CD4-positive, alpha-beta T cell treated with Interleukin-10 for 1 hour (primary cell): ENCODE measurements at regions not wholly inside any gene's neighbourhood (a gene's known extent, or its start where the extent isn't known, plus 50 kb on each side); places are given as distances from the start of the nearest gene placed in this dataset.
"Not testable (repeated sequence)": the region's sequence is repeated elsewhere in the genome, so short reads cannot be mapped to it uniquely, and the experiment has no call there.

Source experiments
- DNase-seq: peaks from one replicate; pipeline ENCODE4 v3.0.0-alpha.2; 2020

DNA sequence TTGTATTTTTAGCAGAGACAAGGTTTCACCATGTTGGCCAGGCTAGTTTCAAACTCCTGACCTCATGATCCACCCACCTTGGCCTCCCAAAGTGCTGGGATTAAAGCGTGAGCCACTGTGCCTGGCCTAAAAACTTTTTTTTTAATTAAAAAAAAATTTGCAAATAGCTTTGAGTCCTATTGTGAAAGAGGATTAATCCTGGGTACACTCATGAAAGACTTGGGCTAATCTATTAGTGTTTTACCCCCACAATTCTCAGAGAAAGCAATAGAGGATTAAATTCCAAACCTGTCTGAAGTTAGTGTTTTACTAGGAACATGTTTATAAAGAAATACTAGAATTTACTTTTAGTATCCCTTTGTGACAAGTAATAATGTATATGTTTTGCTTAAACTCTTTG lies 76.9 kb upstream of the ITGB1 start:
- DNase-seq, result no peak

DNA sequence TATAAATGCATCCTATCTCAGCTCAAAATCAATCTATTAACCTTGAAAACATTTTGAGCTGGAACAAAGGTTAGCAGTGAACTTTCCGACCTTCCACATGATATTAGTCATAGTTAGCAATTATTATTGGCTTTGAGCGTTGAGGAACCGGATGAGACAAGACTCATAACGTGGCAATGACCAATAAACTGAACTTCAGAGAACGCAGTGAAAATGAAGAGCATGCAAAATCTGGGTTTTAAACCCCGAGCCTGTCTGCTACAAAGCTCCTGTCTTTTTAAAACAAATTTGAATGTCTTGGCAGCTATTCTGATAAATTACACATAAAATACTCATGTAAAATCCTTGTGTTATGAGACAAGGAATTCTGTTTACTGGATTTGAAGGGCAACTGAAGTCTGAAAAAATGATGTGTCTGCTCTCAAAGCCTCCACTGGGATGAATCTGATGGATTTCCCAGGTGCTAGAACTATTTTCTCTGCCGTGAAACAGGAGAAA lies 74.7 kb upstream of the ITGB1 start:
- DNase-seq, result no peak

GRCh38 chr10:33031815-33032653 lies 74.0 kb upstream of the ITGB1 start:
- DNase-seq, result no peak

GRCh38 chr10:33031171-33031570 lies 73.1 kb upstream of the ITGB1 start:
- DNase-seq, result no peak

GRCh38 chr10:33028515-33028914 lies 70.5 kb upstream of the ITGB1 start:
- peak; percentile 61 for DNase-seq

GRCh38 chr10:33027088-33027487 lies 69.1 kb upstream of the ITGB1 start:
- no peak for DNase-seq

GRCh38 chr10:33026422-33026821 lies 68.4 kb upstream of the ITGB1 start:
- DNase-seq, result no peak

GRCh38 chr10:33025910-33026309 lies 67.9 kb upstream of the ITGB1 start:
- DNase-seq, result no peak

DNA sequence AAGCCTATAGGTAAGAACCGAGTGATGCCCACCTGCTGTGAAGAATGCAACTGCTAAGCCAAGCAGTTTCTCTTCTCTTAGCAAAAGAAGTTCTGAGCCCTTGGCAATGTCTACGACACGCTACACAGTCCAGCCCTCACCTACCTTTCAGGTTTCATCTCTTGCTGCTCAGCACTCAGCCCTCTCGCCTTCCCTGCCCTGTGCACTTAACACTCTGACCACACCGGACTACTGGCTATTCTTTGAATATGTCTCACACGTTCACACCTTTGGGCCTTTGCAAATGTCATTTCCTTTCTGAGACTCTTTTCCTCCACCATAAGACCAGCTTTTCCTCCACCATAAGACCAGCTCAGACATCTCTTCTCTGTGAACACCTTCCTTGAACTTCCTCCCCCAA lies 67.0 kb upstream of the ITGB1 start:
- no peak for DNase-seq

- no peak for DNase-seq
Observed at GRCh38 chr10:33022691-33023090, 64.7 kb upstream of the ITGB1 start.

DNA sequence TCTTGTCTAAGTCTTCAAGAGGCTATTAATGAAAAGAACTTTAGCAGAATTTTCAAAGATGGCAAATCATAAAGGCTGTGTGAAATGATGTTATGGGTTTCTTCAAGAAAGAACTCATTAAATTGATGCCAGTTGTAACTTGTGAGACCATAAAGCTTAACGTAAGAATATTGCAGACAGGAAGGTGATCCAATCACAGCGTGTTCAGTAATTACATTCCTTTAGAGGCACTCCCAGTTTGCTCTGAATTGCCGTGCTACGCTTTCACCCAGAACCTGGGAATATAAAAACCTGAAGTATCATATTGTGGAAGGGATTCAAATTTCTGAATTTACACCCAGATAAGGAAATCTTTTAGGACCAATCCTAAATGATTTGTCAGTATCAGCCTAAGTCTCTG lies 64.1 kb upstream of the ITGB1 start:
- no peak for DNase-seq

GRCh38 chr10:33016988-33017387 lies 59.0 kb upstream of the ITGB1 start:
- DNase-seq, result no peak

DNA sequence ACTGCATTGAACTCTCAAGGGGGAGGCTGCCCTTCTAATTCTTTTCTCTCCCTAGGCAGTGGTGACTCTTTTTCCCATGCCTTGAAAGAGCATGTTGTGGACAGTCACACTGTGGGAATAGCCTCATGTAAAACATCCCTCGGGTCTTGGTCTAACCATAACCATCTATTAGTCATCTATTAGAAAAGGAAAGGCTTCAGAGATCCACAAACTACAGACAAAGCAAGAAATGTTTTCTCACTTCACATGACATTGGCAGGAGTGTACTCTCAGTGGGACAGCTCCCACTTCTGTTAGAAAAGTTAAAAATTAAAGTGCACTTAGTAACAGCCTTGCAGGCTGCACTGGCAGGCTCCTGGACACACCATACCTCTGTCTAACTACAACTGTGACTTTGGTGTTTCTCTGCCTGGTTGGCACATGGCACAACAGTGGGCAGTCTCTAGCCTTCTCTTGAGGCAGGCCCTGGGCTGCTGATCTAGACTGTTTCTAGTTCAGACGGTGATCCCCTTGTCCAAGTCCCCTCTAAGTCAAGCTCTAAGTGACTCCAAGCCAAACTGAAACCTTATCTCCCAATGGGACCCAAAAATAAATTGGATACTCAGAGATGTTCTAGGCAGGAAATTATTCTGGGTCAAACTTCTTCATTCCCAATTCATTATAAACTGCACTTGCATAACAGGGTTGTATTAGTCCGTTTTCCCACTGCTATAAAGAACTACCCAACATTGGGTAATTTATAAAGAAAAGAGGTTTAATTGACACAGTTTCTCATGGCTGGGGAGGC lies 57.9 kb upstream of the ITGB1 start:
- DNase-seq, result no peak

- not testable (repeated sequence) for DNase-seq
Observed at GRCh38 chr10:33013331-33013730, 55.3 kb upstream of the ITGB1 start.

- DNase-seq, result no peak
Observed at GRCh38 chr10:33012306-33012705, 54.3 kb upstream of the ITGB1 start.

DNA sequence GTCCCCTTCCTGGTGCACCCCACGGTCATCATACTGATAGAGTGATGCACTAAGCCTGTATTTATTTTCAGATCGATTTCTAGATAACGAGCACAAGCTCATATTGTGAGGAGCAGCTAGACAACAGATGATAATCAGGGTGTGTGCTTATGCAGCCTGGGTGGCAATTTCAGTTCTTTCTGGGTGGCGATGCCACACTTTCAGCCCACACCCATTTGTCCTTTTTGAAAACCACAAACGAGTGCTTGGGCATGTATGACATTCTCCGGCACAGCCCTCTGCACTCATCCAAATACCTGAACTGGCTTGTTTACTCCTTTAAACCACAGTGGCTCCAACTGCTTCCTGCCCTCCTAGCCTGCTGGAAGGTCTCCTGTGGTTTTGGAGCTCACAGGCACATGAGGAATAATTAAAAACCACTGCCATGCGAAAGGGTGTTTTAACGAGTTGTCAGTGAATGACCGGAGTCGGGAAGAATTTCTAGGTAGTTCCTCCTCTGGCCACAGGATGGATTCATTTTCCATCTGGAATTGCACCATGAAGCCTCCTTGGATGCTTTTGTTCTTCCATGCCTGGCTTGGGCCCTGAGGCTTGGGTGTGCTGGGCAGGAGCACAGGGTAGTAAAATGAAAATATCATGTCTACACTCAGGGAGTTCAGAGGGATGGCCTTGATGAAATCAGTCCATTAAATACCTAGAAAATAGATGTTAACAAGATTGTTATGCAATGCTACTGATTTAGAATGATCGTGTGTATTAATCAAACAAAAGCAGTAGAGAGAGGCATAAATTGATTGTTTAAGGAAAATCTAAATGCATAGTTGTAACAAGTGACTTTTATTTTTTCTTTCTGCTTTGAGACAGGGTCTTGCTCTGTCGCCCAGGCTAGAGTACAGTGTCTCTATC lies 52.4 kb upstream of the ITGB1 start:
- peak; percentile 68 for DNase-seq

DNA sequence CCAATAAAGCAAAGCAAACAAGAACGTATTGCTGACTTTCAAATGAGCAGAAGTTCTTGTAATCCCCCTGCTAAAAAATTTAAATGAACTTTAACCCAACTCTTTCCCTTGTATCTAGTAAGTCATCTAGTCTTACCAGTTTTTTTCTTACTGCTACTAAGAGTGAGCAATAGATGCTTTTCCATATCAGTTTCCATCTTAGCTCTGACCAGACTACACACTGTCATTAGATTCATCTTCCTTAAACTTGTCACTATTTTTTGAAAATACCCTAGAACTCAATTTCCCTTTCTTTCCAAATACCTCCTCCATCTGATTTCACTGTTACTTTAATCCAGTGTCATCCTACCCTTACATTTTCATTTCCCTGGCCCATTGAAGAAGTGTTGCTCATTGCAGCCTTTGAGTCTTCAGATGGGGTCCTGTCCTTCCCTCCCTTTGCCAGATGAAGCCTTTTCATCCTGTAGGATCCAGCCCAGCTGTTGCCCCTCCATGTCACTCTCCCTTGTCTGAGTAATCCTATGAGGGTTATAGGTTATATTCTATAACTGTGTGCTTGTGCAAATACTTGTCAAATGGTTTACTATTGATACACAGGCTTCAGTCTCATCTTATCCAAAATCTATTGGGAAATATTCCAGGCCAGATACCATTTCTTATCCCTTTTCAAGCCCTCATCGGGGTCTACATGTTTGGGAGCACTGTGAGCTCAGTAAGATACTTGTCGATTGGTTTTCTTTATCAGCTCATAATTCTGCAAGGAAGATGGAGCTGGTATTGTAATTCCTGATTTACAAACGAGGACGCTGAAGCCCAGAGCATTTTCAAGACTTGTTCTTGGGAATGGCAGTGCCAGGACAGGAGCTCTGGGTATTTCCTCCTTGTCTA lies 51.5 kb upstream of the ITGB1 start:
- DNase-seq, result no peak

DNA sequence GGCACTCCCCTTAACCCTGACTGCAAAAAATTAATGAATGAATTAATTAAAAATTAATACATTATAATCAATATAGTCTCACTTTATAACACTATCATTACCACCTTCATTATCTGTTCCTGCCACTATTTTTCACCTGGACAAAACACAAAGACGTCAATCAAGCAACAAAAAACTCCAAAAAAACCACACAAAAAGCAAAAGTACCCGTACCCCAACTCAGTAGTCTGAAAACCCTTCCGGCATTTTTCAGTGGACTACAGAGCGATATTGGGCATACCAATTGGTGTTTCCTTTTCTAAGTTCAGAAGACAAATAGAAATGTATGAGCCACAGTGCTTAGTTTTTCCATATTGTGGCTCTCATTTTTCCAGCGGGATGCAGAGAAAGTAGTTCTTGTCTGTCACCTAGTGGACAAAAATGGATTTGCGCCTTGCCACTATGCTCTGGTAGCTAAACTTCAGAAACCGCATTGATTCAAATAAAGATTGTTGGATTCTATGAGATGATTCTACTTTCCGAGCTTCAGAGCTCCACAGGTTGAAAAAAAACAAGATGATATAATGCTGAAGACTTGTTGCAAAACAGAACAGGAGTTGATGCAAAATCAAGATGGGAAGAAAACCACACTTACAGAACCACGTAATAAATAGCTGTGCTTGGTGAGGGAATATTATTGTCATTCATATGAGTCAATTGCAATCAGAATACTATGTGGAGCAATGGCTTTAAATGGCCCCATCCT lies 50.6 kb upstream of the ITGB1 start:
- DNase-seq, result peak; percentile 78

DNA sequence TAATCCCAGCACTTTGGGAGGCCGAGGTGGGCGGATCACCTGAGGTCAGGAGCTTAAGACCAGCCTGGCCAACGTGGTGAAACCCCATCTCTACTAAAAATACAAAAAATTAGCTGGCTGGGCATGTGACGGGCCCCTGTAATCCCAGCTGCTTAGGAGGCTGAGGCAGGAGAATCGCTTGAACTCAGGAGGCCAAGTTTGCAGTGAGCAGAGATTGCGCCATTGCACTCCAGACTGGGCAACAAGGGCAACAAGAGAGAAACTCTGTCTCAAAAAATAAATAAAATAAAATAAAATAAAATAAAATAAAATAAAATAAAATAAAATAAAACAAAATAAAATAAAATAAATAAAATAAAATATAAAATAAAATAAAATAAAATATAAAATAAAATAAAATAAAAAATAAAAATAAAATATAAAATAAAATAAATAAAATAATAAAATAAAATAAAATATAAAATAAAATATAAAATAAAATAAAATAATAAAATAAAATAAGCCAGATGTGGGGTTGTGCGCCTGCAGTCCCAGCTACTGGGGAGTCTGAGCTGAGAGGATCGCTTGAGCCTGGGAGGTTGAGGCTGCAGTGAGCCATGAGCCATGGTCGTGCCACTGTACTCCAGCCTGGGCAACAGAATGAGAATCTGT lies 49.8 kb upstream of the ITGB1 start:
- not testable (repeated sequence) for DNase-seq
